ENCODE measurements at regions not wholly inside any gene's neighbourhood (a gene's known extent, or its start where the extent isn't known, plus 50 kb on each side); places are given as distances from the start of the nearest gene placed in this dataset.
"Not testable (repeated sequence)": the region's sequence is repeated elsewhere in the genome, so short reads cannot be mapped to it uniquely, and the experiment has no call there.

DNA sequence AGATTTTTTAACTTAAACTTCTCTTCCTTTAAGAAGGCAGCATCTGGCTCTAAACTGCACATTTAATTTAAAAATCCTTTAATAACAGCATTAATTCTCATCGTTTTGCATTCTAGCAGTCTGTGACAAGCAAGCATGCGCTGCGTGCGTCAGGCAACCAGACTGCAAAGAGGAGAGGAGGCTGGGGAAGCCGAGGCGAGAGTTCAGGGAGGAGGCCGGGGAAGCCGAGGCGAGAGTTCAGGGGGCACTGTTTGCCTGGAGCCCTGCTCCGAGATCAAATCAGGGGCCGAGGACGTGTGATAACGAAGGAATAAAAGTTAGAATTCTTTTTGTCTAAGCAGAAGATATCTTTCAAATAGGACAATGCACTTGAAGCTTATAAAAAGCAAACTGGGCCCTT lies 435.7 kb downstream of the EFNB2 start:
- no peak for DNase-seq (ENCODE audit: low read depth in 3 of 3)

GRCh38 chr13:106098778-106099177 lies 436.7 kb downstream of the EFNB2 start:
- no peak for DNase-seq (ENCODE audit: low read depth in 3 of 3)

DNA sequence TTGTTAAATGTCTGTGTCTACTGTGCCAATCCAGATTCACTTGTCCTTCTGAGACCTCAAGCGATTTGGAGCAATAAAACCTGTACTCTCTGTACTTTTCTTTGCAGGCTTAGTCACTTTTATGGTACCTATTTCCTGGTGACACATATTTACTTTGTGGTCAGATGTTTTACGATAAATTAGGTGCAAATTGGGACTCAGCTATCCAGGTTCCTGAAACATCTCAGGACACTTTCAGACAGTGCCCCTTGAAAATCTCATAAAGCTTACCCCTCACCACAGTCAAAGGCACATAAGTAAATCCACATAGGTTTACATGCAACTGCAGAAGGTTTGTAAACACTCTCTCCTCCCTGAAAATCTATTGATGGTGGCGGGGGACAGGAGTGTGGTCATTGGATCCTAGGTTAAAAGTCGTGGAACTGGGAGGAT lies 438.8 kb downstream of the EFNB2 start:
- no peak for DNase-seq (ENCODE audit: low read depth in 3 of 3)

DNA sequence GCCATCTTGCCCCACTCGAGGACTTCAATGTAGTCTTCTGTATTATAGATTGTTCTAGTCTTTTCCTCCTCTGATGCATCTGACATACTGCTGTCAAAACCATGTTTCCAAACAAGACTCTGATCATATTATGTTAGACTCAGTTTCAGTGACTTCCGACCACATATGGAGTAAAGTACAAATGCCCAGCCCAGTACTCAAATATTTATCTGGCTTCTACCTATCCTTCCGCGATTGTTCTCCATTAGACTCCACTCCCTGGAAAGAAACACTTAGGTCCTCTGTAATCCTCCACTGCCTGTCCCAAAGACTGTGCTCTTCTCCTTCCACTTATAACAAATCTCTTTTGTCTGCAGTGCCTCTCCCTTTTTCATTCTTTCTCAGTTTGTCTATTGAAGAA lies 439.5 kb downstream of the EFNB2 start:
- no peak for DNase-seq (ENCODE audit: low read depth in 3 of 3)

DNA sequence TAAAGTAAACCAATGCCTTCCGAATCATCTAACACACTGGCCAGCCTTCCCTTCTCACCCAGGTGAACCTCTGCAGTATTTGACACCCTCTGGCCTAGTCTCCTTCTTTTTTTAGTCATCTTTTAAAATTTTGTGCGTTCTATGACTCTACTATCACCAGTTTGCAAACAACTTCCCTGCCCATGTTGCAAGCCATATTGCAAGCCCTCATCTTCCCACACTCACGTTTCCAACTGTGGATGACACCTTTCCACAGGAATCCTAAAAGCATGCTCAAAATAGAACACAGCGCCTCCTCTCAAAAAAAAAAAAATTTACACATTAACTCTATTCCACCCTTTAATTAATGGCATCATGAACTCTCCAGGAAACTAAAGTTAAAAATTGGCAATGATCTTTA lies 440.1 kb downstream of the EFNB2 start:
- no peak for DNase-seq (ENCODE audit: low read depth in 3 of 3)

DNA sequence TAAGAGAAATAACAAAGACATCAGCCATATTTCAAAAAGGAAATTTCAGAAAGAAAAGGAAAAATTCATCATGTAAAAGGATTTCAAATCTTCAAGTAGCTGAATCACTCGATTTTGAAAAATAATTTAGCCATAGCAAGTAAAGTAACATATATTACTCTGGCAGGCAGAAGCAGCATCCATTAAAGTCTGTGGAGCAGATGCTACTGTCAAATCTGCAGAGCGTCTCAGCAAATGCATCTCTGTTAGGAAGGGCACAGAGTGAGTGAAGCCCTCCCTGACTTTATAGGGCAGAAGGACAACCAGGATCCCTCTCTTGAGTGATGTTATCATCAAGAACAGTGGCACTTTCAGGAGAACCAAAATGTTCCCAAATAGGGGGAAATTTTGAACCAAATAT lies 445.5 kb downstream of the EFNB2 start:
- no peak for DNase-seq (ENCODE audit: low read depth in 3 of 3)

DNA sequence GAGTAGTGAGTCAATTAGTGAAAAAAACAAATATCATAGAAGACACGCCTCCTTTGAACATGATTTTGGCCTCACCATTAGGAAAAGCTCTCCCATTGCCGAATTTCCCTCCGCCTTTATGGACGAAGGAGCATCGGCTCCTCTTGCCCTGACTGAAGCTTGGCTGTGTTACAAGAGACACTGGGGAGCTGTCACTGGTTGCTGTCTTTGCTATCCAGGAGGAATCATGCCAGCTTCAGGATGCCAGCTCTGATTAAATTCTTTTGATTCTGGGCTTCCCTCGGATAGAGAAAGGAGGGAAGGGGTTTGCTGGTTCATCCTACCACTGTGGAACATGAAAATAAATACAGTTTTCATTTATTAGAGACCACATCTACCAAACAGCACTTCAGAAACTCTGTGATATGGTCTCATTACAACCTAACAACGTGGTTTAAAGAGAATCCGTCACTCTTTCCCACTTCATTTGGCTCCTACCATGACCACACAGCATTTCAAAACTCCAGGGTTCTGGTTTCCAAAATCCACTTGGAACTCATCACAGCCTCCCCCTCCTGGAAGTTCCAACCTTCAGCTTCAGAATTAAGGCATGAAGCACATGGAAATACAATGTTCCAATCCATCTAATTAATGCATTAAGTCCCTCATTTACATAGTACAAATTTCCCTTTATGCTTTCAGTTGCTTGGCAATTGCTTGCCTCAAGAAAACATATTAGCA lies 446.0 kb downstream of the EFNB2 start:
- no peak for DNase-seq (ENCODE audit: low read depth in 3 of 3)

GRCh38 chr13:106088085-106088484 lies 447.4 kb downstream of the EFNB2 start:
- no peak for DNase-seq (ENCODE audit: low read depth in 3 of 3)

- no peak for DNase-seq (ENCODE audit: low read depth in 3 of 3)
These were observed 448.3 kb downstream of the EFNB2 start for GRCh38 chr13:106087201-106087600.

- no peak for DNase-seq (ENCODE audit: low read depth in 3 of 3)
These were observed 451.7 kb downstream of the EFNB2 start for GRCh38 chr13:106083620-106084350.

DNA sequence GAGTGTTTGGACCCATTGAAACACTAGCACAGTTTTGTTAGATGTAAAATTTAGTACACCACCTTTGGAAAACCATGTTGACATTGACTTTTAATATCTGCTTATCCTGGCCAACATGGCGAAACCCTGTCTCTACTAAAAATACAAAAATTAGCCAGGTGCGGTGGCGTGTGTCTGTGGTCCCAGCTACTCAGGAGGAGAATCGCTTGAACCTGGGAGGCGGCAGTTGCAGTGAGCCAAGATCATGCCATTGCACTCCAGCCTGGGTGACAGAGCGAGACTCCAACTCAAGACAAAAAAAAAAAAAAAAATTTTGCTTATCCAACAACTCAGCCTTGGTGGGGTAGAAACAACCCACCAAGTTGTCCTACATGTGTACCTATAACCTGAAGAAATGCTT lies 454.2 kb downstream of the EFNB2 start:
- DNase-seq (ENCODE audit: low read depth in 3 of 3), result not testable (repeated sequence)

DNA sequence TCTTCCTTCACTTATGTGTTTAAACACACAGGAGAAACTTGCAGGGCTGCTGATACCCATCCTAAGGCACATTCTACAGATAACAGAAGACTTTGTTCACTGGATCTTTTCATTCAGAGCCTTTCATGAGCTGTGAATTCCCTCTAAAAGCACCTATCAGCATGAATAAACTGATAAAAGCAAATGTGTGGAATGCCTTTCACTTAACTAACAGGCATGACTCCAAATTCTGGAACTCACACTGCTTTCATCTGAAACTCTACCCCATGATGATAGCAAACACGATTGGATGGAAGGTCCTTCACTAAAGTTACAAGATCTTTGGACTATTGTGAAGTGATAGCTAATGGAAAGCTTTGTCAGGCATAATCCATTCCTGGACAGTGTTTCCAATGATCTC lies 457.3 kb downstream of the EFNB2 start:
- no peak for DNase-seq (ENCODE audit: low read depth in 3 of 3)

DNA sequence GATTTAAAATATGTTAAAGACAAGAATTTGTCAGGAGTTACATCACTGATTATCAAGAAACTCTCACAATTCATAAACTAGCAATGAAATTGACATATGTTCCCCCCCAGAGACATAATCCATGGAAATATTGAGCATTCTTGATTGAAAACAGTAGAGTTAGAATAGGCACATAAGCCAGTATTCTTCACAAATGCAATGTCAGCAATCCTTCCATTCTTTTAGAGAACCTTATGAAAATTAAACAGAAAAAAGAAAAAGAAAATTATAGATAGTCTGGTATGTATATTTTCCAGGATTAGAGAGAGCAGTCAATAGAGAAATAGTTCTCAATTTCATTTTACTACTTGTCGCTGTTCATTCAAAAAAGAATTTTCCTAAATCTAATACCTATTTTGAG lies 458.4 kb downstream of the EFNB2 start:
- DNase-seq (ENCODE audit: low read depth in 3 of 3), result no peak

DNA sequence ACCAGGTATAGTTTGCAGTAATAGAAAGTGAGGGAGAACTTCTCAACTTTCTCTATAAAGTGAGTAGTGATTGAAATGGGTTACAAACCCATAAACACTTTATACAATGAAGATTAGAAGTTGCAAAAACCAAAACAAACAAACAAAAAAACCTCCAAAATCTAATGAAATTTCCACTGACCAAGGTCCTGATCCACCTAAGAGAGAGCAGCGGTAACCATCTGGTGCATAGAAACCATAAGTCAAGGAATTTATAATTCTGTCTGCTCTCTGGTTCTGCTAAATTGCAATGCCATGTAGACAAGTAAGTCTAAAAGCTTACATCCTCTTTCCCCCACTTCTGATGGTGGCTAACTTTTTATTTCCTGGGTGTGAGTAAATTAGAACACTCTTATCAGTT lies 463.4 kb downstream of the EFNB2 start:
- DNase-seq (ENCODE audit: low read depth in 3 of 3), result no peak

GRCh38 chr13:106063591-106064313 lies 471.7 kb downstream of the EFNB2 start:
- no peak for DNase-seq (ENCODE audit: low read depth in 3 of 3)

DNA sequence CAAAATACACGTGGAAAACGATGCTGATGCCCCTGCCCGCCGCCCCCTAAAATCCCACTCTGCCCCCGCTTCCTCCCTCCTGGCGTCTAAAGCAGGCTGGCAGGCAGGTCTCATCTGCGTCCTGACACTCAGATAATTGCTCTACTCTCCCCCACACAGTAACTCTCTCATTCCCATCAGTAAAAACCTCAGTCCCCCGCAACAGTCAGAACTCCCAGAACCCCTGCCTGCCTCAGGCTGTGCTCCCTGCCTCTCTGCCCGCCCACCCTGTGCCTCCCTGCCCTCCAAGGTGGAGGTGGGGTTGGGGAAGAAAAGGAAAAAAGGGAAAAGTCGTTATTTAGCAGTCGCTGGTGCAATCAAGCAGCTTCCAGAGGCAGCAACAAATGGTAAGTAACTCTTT lies 473.7 kb downstream of the EFNB2 start:
- no peak for DNase-seq (ENCODE audit: low read depth in 3 of 3)

DNA sequence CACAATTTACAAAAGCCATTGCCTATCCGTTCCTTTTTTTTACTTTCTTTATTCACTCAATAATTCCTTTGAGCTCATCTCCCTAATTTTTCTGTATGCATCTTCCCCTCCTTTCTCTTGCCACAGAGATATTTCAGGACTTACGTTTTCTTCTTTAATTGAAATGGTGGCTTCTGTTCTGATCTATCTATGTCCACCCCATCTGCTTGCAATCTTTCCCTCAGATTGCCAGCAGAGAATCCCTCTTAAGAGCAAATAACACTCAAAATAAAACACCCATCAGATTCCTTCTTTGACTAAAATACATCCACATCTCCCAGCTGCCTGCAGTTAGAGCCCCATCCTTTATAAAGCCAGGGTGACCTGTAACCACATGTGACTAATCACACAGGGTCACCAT lies 478.6 kb downstream of the EFNB2 start:
- no peak for DNase-seq (ENCODE audit: low read depth in 3 of 3)

- no peak for DNase-seq (ENCODE audit: low read depth in 3 of 3)
These were observed 483.2 kb downstream of the EFNB2 start for GRCh38 chr13:106052200-106052767.

DNA sequence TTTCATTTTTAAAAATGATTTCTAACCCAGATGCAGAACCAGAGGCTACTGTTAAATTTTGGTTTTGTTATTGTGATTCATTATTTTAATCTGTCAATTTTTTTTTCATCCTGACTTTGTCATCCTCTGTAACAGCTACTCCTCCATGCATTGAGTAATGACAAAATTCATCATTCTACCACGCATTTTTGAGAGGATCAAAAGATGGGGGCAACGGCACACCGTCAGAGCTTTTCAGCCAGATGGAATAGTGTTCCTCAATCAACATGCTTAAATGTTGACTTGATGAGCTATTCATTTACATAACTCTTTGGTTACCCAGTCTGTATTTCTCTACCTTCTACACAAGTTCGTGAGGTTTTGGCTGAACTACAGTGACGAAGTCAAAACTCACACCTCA lies 486.3 kb downstream of the EFNB2 start:
- DNase-seq (ENCODE audit: low read depth in 3 of 3), result no peak

- no peak for DNase-seq (ENCODE audit: low read depth in 3 of 3)
These were observed 487.1 kb downstream of the EFNB2 start for GRCh38 chr13:106048386-106048785.

DNA sequence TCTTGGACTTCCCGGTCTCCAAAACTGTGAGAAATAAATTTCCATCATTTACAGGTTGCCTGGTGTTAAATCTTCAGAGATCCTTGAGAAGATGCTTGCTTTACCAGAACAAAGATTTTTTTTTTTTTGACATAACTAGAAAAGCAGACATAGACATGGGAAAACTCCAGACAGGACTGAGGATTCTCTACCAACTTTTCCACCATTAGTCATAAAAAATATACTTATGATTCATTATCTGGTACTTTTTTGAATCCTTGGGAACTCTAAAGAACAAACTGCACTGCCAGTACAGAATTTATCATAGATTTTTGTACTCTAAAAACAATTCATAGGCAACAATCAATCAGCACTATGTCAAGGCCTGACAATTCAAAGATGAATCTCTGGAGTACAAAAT lies 487.6 kb downstream of the EFNB2 start:
- DNase-seq (ENCODE audit: low read depth in 3 of 3), result no peak

DNA sequence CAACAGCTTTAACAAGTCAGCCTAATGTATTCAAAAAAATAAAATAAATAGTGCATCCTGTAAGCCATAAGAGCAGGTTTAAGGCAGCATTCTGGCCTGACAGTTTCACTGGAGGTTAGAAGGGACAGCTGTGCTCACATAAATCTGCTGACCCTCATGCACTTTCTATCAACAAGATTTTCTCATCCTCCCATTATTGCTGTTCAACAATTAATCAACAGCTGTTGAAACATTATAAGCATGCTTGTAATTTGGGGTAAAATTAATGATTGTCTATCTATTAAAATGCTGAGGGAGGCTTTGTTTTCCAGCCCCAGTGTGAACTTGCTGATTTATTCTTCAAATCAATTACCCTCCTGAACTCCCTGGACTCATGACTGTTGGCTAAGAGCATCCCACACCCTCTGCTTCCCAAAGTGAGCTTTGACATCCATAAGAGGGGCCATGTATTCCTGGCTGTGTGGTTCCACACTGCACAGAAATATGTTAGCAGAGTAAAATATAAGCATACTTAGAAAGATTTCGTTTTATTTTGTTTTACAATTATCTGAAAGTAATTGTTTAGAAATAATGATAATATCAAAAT lies 492.4 kb downstream of the EFNB2 start:
- DNase-seq (ENCODE audit: low read depth in 3 of 3), result no peak

Measured in stimulated activated CD4-positive, alpha-beta T cell treated with anti-CD3 and anti-CD28 coated beads, TNF-alpha, amount 100 ng/mL, for 48 hours (primary cell).